Dedifferentiated amniotic fluid mesenchymal stem cell (primary cell): ENCODE measurements at regions not wholly inside any gene's neighbourhood (a gene's known extent, or its start where the extent isn't known, plus 50 kb on each side); places are given as distances from the start of the nearest gene placed in this dataset.
A peak's percentile ranks its signal among the peaks of the same experiment; 100 is the strongest.

Experiments
- DNase-seq: peaks from one replicate; pipeline ENCODE4 v3.0.0-alpha.2; 2016; ENCODE audit errors: extremely low spot score

DNA sequence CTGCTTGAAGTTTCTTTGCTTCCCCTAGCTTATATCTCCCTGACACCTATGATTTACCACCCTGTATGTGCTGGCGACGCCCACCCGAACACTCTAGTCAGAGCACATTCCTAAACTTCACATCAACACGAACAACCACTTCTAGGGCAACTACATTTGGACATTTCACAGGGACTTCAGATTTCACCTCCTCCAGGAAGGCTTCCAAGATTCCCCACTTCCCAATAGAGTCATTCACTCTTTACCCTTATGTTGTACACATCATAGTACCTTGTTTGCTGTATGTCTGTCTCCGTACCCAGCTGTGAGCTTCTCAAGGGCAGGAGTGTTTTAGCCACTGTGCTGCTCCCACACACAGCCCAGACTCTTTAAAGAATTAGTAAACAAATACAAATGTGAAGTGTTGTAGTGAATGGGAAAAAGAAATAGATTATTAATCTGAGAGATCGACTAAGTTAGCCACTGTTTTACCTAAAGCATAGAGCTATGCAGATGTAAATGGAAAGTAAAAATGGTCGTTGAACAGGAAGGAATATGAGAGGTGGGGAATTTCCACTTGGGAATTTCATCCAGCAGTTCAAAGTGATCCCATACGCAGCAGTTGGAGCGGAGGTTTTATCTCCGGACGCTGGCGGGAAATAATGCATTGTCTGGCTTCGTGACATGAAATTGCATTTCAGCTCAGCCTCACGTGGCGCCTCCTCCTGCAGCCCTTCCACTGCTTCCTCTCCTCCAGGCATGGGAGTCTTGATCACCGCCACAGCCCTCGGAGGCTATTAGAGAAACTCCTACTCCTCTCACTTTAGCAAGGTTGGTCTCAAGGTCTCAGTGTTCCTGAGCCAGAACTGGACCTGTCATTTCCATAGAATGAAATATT lies 233.4 kb upstream of the COPS8 start:
- no peak for DNase-seq

DNA sequence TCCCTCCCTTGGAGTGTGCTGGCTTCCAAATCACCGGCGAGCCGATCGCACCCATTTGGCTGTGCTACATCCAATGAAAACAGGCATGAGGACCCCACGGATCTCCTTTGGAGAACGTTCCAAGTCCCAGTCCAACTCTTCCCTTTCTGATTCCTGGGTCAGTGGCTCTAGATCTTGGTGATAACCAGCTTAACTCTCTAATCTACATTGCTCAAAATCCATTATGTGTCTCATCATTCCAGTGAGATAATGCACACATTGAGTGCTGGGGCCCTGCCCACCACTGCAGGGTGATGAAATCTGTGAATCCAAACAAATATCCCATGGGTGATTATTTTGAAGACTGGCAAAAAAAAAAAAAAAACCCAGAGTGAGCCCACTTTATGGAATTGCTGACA lies 232.7 kb upstream of the COPS8 start:
- DNase-seq = no peak

DNA sequence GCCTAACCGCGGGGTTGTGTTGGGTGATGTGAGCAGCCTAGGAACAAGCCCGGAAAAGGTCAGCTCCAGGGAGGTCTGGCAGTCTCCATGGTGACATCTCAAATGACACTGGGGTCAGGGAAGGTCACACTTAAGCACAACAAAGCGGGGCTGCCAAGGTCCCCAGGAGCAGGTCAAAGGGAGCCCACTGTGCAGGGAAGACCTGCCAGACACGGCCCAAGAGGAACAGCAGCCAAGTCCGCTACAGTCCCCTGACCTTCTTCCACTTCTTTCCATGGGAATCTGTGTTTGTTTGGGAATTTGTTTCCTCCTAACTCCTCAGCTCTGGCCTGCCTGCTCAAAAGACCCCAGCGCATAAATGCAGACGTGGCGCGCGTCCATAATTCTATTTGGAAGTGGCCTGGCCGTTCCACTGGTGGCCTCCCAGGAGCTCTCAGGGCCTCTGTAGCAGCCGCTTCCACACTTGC lies 232.1 kb upstream of the COPS8 start:
- no peak for DNase-seq

DNA sequence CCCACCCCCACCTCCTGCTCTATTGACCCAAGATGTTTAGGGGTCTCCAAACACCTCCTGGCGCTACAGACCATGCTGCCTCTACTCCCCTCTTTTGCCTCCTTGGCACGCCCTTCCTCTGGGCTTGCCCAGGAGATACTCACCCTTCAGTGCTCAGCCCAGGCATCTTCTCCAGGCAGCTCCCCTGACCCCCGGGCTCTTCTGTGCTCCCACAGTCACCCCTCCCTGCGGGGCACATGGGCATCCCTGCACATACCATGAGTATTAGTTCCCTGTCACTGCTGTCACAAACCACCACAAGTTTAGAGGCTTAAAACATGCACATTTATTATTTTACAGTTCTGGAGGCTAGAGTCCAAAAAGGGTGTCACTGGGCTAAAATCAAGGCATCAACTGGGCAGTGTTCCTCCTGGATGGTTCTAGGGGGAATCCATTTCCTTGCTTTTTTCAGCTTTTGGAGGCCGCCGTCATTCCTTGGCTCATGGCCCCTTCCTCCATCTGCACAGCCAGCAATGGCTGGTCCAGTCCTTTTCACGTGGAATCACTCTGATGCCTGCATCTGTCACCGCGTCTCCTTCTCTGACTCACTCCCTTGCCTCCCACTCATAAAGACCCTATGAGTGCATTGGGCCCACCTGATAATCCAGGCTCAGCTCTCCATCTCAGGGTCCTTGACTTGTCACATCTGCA lies 230.4 kb upstream of the COPS8 start:
- no peak for DNase-seq

DNA sequence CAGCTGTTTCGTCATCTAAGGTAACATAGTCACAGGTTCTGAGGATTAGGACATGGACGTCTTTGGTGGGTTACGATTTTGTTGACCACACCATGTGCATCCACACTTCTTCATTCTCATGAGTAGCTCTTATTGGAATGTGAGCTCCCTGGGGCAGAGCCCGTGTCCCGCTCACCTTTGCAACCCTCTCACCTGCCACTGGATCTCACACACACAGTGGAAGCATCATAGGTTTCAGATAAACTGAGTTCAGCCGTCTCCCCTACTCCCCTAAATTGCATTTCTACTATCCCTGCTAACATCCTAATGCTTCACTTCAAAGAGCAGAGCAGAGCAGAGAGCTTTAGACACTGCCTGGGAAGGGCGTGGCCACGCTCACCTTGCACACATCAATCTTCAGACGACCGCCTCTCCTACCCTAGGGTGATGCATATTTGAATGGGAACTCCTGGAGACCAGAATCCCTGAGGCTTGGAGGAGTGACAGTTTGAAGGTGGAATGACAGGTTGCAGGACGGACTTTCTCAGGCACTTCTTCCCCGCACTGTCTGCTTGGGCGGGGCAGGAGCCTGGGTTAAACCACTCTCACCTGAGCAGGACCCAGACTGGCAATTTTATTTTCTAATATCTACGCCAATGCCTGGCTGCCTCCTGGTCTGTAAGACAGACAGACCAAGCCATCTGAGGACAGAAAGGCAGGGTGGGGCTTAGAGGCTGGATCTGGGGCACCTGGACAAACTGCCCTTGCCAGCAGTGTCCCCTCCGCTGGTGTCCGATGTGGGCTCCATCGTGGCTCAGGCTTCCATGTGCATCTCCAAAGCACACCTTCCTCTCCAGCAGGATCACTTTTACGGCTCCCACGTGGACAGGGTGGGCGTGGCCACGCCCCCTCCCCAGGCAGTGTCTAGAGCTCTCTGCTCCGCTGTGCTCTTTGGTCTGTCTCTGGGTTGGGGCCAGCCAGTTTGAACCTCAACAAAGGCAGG lies 229.5 kb upstream of the COPS8 start:
- DNase-seq = no peak

DNA sequence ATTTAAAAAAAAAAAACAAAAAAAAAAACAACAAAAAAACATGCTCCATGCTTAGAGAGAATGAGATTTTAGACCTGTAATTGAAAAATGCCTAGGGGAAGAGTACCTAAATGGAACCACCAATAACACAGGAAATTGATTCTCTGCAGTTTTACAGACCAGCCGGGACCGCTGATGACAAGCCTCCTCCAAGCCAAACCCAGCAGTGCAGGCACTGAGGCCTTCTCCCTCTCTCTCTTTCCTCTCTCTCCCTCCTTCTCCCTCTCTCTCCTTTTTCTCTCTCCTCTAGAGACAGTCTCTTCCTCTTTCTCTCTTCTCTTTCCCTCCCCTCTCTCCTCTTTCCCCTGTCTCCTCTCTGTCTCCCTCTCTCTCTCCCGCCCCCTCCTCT lies 228.8 kb upstream of the COPS8 start:
- DNase-seq = no peak

DNA sequence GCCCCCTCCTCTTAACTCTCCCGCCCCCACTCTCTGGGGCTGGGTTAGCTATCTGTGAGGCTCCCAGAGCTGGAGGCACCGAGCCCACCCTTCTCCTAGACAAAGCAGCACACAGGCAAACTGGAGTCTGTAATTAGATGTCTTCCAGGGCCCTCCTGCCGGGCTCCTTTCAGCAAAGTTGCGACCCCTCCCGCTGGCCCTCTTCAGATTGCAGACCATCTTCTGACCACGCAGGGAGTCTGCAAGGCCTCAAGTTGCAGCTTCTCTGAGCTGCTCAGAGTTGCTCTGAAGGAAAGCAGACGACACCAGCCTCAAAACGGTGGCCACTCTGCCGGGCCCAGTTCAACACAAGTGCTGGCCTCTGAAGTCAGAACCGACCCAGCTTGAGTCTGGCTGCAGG lies 228.4 kb upstream of the COPS8 start:
- no peak for DNase-seq

DNA sequence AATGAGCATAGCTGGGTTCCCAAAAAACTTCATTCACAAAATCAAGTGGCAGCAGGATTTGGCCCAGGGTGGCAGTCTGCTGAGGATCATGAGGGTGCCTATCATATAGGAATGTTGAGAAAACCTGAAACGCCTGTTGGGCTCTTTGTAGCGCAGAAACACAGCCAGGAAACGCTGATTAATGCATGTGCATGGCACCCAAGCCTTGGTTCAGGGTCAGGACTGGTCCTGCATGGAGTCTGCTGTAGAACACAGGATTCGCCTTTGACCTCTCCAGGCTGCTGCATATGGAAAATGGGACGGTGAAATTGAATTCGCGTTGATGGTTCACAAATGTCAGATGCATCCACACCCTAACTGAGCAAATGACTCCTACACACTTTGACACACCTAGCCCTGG lies 227.9 kb upstream of the COPS8 start:
- DNase-seq = no peak

DNA sequence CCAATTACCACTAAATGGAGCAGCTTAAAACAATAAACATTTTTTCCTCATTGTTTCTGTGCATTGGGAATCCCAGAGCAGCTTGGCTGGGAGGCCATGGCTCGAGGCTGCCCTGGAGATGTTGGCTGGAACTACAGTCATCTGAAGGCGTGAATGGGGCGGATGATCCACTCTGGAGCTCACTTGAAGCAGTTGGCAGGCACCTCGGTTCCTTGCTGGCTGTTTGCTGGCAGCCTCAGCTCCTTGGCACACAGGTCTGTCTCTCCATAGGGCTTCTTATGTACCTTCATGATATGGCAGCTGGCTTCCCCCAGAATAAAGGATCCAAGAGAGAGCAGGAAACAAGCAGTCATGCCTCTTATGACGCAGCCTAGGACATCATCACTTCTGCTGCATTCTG lies 227.0 kb upstream of the COPS8 start:
- no peak for DNase-seq

DNA sequence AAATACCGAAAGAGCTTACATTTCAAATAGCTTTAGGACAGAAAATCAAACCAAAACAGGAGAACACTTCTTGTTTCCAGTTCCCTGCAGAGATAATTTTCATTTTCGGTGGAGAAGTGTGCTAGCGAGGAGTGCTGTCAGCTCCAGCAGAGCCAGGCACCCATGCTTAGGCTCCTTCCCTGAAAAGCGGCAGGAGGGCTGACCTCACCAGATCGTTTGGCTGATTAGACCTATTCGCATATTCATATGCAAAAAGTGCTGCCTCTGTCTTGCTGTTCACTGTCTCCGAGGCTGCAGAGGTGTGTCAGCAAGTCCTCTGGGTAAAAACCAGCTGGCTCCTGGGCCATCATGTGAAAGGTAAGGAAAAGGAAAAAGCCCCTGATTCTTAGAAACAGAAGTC lies 225.8 kb upstream of the COPS8 start:
- no peak for DNase-seq

DNA sequence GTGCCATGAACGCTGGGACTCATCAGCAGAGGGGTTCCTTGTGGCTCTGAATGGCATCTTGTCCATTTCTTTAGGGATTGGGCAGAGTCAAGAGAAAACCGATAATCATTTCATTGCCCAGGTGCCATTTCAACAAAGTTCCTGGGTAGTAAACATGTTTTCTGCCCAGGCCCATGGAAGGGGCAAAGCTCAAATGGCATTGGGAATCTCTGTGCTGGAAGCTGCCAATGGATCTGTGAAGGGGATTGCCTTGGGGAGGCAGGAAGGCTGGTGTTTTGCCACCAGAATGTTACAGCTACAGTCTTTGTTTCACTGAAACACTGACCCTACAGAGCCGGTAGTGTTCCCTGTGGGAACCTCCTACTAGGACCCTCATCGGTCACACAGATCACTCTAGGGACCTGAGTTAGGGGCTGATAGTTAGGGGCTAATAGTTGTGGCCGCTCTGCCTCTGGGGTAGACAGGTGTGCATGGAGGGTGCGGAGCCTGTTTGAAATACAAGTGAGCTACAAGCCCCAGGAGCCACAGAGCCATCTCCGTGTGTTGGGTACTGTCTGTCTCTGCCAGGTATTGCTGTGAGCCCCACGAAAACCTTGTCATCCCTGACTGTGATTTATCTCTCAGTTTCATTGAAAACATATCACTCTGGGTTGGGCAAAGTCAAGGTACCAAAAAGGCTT lies 224.4 kb upstream of the COPS8 start:
- DNase-seq = no peak

DNA sequence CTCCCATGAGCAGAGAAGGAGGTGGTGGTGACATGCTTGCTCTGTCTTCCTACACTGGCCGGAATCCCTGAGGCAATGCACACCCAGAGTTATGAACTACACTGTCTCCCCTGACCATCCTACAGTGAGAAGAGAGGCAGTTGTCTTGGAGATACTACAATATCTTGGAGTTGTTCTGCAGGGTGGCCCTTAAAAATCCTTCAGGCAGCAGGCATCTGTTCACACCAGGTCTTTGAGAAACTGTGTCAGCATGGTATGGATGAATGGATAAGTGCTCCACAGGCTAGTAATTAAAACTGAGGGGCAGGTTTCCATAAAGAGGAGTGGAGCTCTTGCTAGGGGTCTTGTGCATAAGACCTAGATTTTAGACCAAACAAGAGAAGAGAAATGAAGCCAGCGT lies 223.7 kb upstream of the COPS8 start:
- no peak for DNase-seq

DNA sequence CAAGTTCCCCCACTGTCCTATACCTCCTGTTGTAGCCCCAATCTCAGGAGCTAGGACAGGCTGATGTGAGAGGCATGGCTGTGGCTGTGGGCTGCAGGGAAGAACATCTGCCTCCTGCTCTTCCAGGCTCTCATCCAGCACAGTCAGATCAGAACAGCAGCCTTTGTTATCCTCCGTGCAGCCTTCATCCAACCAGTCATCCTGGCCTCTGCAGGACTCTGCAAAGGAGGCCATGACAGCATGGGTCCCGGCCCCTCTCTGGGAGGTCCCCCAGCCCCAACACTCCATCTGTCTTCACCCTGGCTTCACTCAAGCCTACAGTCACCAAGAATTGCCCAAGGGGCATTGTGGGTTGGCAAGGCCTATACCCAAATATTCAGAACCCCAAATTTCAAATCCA lies 223.2 kb upstream of the COPS8 start:
- no peak for DNase-seq

DNA sequence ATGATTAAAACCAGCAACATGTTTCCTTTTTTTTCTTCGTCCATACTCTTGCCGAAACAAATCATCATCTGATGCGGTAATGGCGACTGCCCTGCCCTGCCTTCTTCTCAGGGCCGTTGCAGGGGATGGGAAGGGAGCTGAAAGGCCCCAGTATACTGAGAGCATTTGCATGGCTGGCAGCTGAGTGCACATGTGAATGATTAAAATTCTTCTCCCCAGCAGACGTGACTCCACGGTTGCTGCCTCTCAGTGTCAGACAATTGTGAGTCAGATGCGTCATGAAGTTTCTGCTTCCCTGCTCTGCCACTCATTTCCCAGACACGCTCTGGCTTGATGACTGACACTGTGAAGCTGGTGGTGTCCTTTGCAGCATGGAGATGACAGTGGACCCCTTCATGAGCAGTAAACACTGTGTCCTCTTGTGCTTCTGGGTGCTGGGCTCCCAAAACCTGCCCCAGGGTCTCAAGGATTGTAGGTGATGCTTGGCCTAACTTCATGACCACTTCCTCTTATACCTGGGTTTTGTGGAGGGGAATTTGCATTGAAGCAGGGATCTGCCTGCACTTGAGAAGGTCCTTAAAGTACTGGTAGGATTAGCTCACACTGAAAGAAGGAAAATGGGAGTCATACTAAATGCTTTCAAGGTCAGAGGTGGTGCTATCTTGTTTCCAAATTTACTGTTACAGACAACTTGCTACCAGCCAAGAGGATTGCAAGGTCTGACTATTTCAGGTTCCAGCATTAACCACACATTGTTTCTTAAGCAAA lies 222.5 kb upstream of the COPS8 start:
- DNase-seq = peak; percentile 88

DNA sequence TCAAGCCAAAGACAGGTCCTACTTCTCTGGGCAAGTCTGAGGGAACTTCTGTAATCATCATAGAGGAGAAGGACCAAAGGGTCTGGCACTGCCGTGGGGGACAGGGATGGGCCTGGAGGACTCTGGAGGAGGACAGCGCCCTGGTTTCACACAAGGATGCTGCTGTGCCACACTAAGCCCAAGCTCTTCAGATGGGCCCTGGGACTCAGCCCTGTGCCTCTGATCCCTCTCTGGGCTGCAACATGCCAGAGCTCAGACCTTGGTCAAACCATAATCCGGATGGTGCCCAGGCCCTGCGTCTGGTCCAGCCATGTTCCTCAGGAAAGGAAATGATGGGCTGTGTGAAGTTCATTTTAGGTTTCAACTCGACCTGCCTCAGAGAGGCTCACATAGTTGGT lies 222.0 kb upstream of the COPS8 start:
- no peak for DNase-seq

DNA sequence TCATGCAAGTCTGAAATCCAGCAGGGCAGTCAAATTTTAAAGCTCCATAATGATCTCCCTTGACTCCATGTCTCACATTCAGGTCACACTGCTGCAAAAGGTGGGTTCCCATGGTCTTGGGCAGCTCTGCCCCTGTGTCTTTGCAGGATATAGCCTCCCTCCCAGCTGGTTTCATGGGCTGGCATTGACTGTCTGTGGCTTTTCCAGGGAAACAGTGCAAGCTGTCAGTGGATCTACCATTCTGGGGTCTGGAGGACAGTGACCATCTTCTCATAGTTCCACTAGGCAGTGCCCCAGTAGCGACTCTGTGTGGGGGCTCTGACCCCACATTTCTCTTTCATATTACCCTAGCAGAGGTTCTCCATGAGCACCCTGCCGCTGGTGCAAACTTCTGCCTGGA lies 220.6 kb upstream of the COPS8 start:
- DNase-seq = no peak

DNA sequence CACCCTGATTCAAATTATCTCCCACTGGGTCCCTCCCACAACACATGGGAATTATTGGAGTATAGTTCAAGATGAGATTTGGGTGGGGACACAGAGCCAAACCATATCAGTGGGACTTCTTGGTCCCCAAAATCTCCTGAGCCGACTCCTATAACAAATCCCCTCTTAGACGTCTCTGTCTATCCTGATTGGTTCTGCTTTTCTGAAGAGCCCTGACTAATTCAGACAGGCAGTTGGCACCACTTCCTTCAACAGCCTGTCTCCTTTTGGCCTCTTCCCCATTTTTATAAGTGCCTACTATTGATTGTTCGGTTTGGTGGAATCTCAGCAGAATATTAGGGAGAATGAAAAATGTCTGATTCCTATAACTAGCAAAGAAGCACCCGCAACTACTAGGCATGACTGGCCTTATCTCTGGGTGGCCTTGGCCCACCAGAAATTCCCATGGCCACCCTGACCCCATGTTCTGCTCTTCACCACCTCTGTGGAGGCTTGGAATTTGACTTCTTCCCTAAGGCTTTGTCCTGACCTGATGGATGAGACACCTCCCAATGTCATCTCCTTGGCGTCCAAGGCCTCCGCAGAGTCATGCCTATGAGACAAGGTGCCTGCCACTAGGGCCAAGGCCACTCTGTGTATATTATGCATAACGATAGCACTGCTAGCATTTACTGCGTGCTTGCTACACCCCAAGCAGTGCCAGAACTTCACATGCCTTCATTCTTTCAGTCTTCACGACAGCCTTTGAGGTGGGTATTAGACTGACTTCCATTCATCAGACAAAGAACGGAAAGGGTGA lies 218.9 kb upstream of the COPS8 start:
- no peak for DNase-seq

DNA sequence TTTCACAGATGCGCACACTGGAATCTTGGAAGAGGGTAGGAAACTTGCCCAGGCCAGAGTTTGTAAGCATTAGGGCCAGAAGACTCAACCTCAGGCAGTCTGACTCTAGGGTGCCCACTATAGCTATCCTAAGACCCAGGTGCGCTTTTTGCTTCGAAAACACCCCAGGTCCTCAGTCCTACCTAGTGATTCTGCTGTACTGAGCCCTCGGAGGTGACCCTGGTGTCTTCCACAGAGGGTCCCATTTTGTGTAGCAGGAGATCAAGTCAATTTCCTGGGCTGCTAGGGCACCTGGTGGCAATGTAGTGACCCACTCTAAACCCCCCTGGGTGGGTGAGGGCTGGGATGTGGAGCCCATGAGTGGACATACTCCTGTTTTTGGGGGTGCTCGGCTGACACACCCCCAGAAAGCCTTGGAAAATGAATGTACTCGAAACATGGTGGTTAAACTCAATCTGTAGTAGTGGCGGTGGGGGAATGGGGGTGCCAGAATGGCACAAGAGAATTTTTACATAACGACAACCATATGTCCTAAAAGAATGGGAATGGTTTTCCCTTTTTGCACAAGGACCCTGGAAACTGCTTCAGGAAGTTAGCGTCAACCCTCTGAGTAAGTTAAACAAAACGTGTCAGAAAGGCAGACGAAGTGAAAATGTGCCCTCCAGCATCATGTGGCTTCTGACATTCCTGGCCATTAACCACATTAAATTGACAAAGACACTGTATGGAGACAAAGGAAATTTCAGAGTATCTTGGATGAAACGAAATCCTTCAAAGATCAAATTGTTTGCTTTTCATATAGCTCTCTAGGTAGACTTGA lies 218.0 kb upstream of the COPS8 start:
- no peak for DNase-seq

DNA sequence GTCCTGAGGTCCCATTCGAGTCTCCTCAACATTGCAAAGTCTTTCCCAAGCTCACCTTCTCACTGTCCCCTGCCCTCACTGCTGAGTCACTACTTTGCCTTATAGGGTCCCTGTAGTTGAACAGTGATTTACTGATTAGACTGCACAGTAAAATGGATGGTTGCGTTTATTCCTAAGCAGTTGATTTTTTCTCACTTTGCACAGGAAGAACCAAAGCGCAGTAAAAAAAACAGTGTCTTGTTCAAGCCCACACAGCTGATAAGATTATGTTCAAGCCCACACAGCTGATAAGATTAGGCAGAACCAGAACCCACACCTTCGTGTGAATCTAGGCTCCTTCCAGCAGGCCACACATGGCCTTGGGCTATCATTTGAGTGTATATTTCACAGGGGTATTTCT lies 215.3 kb upstream of the COPS8 start:
- DNase-seq = no peak
